CD14-positive monocyte (primary cell): ENCODE measurements at regions not wholly inside any gene's neighbourhood (a gene's known extent, or its start where the extent isn't known, plus 50 kb on each side); places are given as distances from the start of the nearest gene placed in this dataset.

Source experiments
- DNase-seq, 3 donors: peaks; one replicate each; pipeline ENCODE4 v3.0.0-alpha.2; 2011 to 2022
- H2AFZ ChIP-seq: 2 replicates; pipeline ENCODE4 v1.6.0; 2012; ENCODE audit warnings: mild to moderate bottlenecking, low read depth, low read length, inconsistent platforms; ENCODE audit not compliant: insufficient read depth, poor library complexity, severe bottlenecking
- H3K27ac ChIP-seq, 2 donors: 1 replicate in 1 of 2; 2 replicates in 1 of 2; pipeline ENCODE4 v1.5.1; 2012 to 2013; ENCODE audit warnings: low read length in 2 of 2, control low read depth in 1 of 2, inconsistent platforms in 1 of 2, low read depth in 1 of 2, mild to moderate bottlenecking in 1 of 2
- H3K27me3 ChIP-seq, 2 donors: one replicate each; pipeline versions ENCODE4 v1.6.0 to v1.6.1; 2011 to 2013; ENCODE audit warnings: low read length in 2 of 2; ENCODE audit not compliant: control insufficient read depth in 2 of 2, insufficient read depth in 2 of 2
- H3K36me3 ChIP-seq, 2 donors: replicated peaks in 1 of 2; 1 replicate in 1 of 2; 2 replicates in 1 of 2; pipeline versions ENCODE4 v1.5.1 to v1.6.1; 2012 to 2013; ENCODE audit warnings: low read length in 2 of 2, control low read depth in 1 of 2, inconsistent platforms in 1 of 2, mild to moderate bottlenecking in 1 of 2; ENCODE audit not compliant: insufficient read depth in 2 of 2, control insufficient read depth in 1 of 2
- H3K4me1 ChIP-seq, 2 donors: 1 replicate in 1 of 2; 2 replicates in 1 of 2; pipeline versions ENCODE4 v1.5.1 to v1.6.1; 2012 to 2013; ENCODE audit warnings: low read length in 2 of 2, control low read depth in 1 of 2, inconsistent platforms in 1 of 2, mild to moderate bottlenecking in 1 of 2, moderate library complexity in 1 of 2; ENCODE audit not compliant: insufficient read depth in 2 of 2, control insufficient read depth in 1 of 2
- H3K4me2 ChIP-seq: replicated peaks from 2 replicates; pipeline ENCODE3; 2012; ENCODE audit warnings: low read length, moderate library complexity, mild to moderate bottlenecking; ENCODE audit not compliant: poor library complexity, severe bottlenecking; ENCODE audit errors: extremely low read depth
- H3K4me3 ChIP-seq, 3 experiments: fragments of 200-600 bp in 1 of 3; sonication (generic) in 1 of 3; replicated peaks in 1 of 3; 1 replicate in 2 of 3; 2 replicates in 1 of 3; pipeline ENCODE4 v1.5.1; 2011 to 2013; ENCODE audit warnings: low read length in 3 of 3, mild to moderate bottlenecking in 3 of 3, control low read depth in 2 of 3, low read depth in 2 of 3, inconsistent platforms in 1 of 3, moderate library complexity in 1 of 3
- H3K79me2 ChIP-seq: 2 replicates; pipeline ENCODE4 v1.6.0; 2012; ENCODE audit warnings: mild to moderate bottlenecking, control low read depth, inconsistent platforms, low read length, moderate library complexity; ENCODE audit not compliant: insufficient read depth
- H3K9ac ChIP-seq: 2 replicates; pipeline ENCODE4 v1.6.0; 2017; ENCODE audit warnings: low read length, mild to moderate bottlenecking; ENCODE audit not compliant: insufficient read depth, poor library complexity, severe bottlenecking
- H3K9me3 ChIP-seq, 2 donors: replicated peaks in 1 of 2; 1 replicate in 1 of 2; 2 replicates in 1 of 2; pipeline versions ENCODE4 v1.5.1 to v1.6.1; 2012 to 2013; ENCODE audit warnings: low read length in 2 of 2, control low read depth in 1 of 2; ENCODE audit not compliant: control insufficient read depth in 1 of 2, insufficient read depth in 1 of 2
- H4K20me1 ChIP-seq: 2 replicates; pipeline ENCODE4 v1.6.0; 2012; ENCODE audit warnings: mild to moderate bottlenecking, low read length, control low read depth, moderate library complexity; ENCODE audit not compliant: insufficient read depth
- H3K27ac Mint-ChIP-seq, 7 donors: one replicate each; pipeline ENCODE4 v1.8.0; 2020; ENCODE audit warnings: mild to moderate bottlenecking in 7 of 7, mixed read lengths in 7 of 7, moderate library complexity in 6 of 7, inconsistent platforms in 2 of 7
- H3K27me3 Mint-ChIP-seq, 3 donors: one replicate each; pipeline ENCODE4 v1.8.0; 2021 to 2022; ENCODE audit warnings: low read depth in 3 of 3, mild to moderate bottlenecking in 3 of 3, mixed read lengths in 3 of 3, moderate library complexity in 3 of 3, inconsistent platforms in 1 of 3
- H3K36me3 Mint-ChIP-seq, 2 donors: one replicate each; pipeline ENCODE4 v1.8.0; 2020; ENCODE audit warnings: mixed read lengths in 2 of 2, inconsistent platforms in 1 of 2, mild to moderate bottlenecking in 1 of 2
- H3K4me1 Mint-ChIP-seq: one replicate; pipeline ENCODE4 v1.8.0; 2020; ENCODE audit warnings: mild to moderate bottlenecking, mixed read lengths
- H3K4me3 Mint-ChIP-seq, 2 donors: one replicate each; pipeline ENCODE4 v1.8.0; 2020; ENCODE audit warnings: mild to moderate bottlenecking in 2 of 2, mixed read lengths in 2 of 2, moderate library complexity in 1 of 2
- H3K9me3 Mint-ChIP-seq, 7 donors: one replicate each; pipeline ENCODE4 v1.8.0; 2020 to 2022; ENCODE audit warnings: mixed read lengths in 7 of 7, mild to moderate bottlenecking in 6 of 7, moderate library complexity in 6 of 7, inconsistent platforms in 2 of 7
- WGBS: methylation state at CpG from one replicate; pipeline ENCODE4 v1.1.5; 2013; ENCODE audit warnings: missing lambda C conversion rate; ENCODE audit not compliant: insufficient coverage; 5-methylcytosine and 5-hydroxymethylcytosine counted together
- intact Hi-C, 2 donors: fragments of 100-400 bp; cut with micrococcal nuclease; formaldehyde crosslinking; loops; one replicate each; pipeline versions ENCODE4 v1.15.0 to v1.15.1; 2023
- TF ChIP-seq, protein P1 (sequence below): fragments of 200-600 bp; IDR thresholded peaks from one replicate; pipeline ENCODE4 v1.8.0; 2022; ENCODE audit warnings: antibody characterized with exemption, mild to moderate bottlenecking

- H3K4me1 ChIP-seq, result no peaks in the 10 kb centered on the region
- no peak overlapping the region for H3K4me2 ChIP-seq
- intact Hi-C loops, result no loop called here
- Mint-ChIP-seq H3K27me3 (peaks cover 0 to 1% (median 0%) of the 10 kb centered on the region in 3 donors), H3K36me3 (no peaks in the 10 kb centered on the region), H3K9me3 (peaks cover 0 to 10% (median 4%) of the 10 kb centered on the region in 7 donors), H3K4me1 (no peaks in the 10 kb centered on the region), H3K27ac (no peak overlapping the region), H3K4me3 (no peak overlapping the region)
- no peaks in the 10 kb centered on the region for H4K20me1 ChIP-seq
- H3K36me3 ChIP-seq, result no peaks in the 10 kb centered on the region
- no peak overlapping the region for H3K27ac ChIP-seq
- no peak overlapping the region for H3K4me3 ChIP-seq
- no peak overlapping the region for H3K9ac ChIP-seq
- no peak for DNase-seq
- no CpG with 5 or more reads among the region's 2 CpGs for WGBS
- H2AFZ ChIP-seq, result no peak overlapping the region
- H3K79me2 ChIP-seq, result no peaks in the 10 kb centered on the region
- no peaks in the 10 kb centered on the region for H3K27me3 ChIP-seq
- no peaks in the 10 kb centered on the region for H3K9me3 ChIP-seq
- TF ChIP-seq, protein P1, sequence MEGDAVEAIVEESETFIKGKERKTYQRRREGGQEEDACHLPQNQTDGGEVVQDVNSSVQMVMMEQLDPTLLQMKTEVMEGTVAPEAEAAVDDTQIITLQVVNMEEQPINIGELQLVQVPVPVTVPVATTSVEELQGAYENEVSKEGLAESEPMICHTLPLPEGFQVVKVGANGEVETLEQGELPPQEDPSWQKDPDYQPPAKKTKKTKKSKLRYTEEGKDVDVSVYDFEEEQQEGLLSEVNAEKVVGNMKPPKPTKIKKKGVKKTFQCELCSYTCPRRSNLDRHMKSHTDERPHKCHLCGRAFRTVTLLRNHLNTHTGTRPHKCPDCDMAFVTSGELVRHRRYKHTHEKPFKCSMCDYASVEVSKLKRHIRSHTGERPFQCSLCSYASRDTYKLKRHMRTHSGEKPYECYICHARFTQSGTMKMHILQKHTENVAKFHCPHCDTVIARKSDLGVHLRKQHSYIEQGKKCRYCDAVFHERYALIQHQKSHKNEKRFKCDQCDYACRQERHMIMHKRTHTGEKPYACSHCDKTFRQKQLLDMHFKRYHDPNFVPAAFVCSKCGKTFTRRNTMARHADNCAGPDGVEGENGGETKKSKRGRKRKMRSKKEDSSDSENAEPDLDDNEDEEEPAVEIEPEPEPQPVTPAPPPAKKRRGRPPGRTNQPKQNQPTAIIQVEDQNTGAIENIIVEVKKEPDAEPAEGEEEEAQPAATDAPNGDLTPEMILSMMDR, result no peak
Observed at GRCh38 chr14:86892152-86892956, 1100.6 kb downstream of the GALC start.

DNA sequence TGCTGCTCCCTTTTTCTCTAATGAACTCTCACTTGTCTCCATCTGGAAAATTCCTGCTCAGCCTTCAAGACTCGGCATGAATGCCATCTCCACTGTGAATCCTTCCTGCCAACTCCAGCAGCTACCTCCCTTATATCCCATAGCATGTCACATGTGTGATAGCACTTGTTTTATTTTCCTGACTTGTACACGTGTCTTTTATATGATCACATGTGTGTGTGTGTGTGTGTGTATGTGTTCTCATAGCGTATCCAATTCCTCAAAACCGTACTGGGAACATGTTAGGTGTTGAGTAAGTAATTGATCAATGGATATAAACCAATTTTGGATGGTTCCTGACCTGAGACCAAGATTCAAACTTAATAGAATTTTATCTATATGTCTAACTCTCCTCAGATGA lies 1107.7 kb downstream of the GALC start:
- H3K9me3 Mint-ChIP-seq, result peaks cover 3 to 19% (median 8%) of the 10 kb centered on the region in 7 donors
- Histone ChIP-seq H3K36me3 (no peaks in the 10 kb centered on the region), H3K4me1 (no peaks in the 10 kb centered on the region), H3K27ac (no peak overlapping the region), H3K79me2 (no peaks in the 10 kb centered on the region), H3K9ac (no peak overlapping the region), H3K4me2 (no peak overlapping the region), H4K20me1 (no peaks in the 10 kb centered on the region), H3K4me3 (no peak overlapping the region), H2AFZ (no peak overlapping the region), H3K9me3 (peaks cover 0 to 3% of the 10 kb centered on the region in 2 donors), H3K27me3 (no peaks in the 10 kb centered on the region)
- no peaks in the 10 kb centered on the region for H3K4me1 Mint-ChIP-seq
- no peaks in the 10 kb centered on the region for H3K36me3 Mint-ChIP-seq
- no peak overlapping the region for H3K27ac Mint-ChIP-seq
- no peaks in the 10 kb centered on the region for H3K27me3 Mint-ChIP-seq
- DNase-seq, result no peak
- TF ChIP-seq, protein P1, result no peak
- H3K4me3 Mint-ChIP-seq, result no peak overlapping the region
- WGBS, result 86% methylated on average over 2 of the region's 4 CpGs
- intact Hi-C loops, result no loop called here
